GM21717 (cell line): ENCODE measurements at regions not wholly inside any gene's neighbourhood (a gene's known extent, or its start where the extent isn't known, plus 50 kb on each side); places are given as distances from the start of the nearest gene placed in this dataset.

Experiments
- ATAC-seq: cut with Tn5 transposase; IDR thresholded peaks from one replicate; pipeline ENCODE4 v1.9.1; 2021; ENCODE audit warnings: mild to moderate bottlenecking, moderate library complexity; ENCODE audit not compliant: unreplicated experiment

- peak; percentile 69 for ATAC-seq
These were observed 331.6 kb downstream of the DLEU7 start for GRCh38 chr13:50511877-50512341.

GRCh38 chr13:50512474-50513299 lies 330.8 kb downstream of the DLEU7 start:
- ATAC-seq, result peak; percentile 94

- ATAC-seq, result no peak
These were observed 330.1 kb downstream of the DLEU7 start for GRCh38 chr13:50513300-50513877.

- ATAC-seq, result no peak
These were observed 329.2 kb downstream of the DLEU7 start for GRCh38 chr13:50514249-50514648.

- no peak for ATAC-seq
These were observed 325.4 kb downstream of the DLEU7 start for GRCh38 chr13:50518131-50518530.

GRCh38 chr13:50518781-50519201 lies 324.7 kb downstream of the DLEU7 start:
- ATAC-seq, result no peak

GRCh38 chr13:50519866-50520265 lies 323.6 kb downstream of the DLEU7 start:
- ATAC-seq, result no peak

GRCh38 chr13:50521006-50521830 lies 322.3 kb downstream of the DLEU7 start:
- no peak for ATAC-seq

- ATAC-seq, result no peak
These were observed 321.7 kb downstream of the DLEU7 start for GRCh38 chr13:50521831-50522149.

- no peak for ATAC-seq
These were observed 321.0 kb downstream of the DLEU7 start for GRCh38 chr13:50522506-50522905.

GRCh38 chr13:50523307-50523706 lies 320.2 kb downstream of the DLEU7 start:
- ATAC-seq, result no peak

- ATAC-seq, result no peak
These were observed 318.9 kb downstream of the DLEU7 start for GRCh38 chr13:50524560-50524959.

GRCh38 chr13:50526661-50527071 lies 316.8 kb downstream of the DLEU7 start:
- no peak for ATAC-seq

- ATAC-seq, result no peak
These were observed 316.3 kb downstream of the DLEU7 start for GRCh38 chr13:50527188-50527587.

- no peak for ATAC-seq
These were observed 315.6 kb downstream of the DLEU7 start for GRCh38 chr13:50527612-50528509.

GRCh38 chr13:50529154-50529882 lies 314.2 kb downstream of the DLEU7 start:
- no peak for ATAC-seq

GRCh38 chr13:50531917-50532899 lies 311.3 kb downstream of the DLEU7 start:
- no peak for ATAC-seq

- ATAC-seq, result no peak
These were observed 308.4 kb downstream of the DLEU7 start for GRCh38 chr13:50535050-50535449.

- ATAC-seq, result no peak
These were observed 306.5 kb downstream of the DLEU7 start for GRCh38 chr13:50537029-50537428.
